ENCODE measurements at regions not wholly inside any gene's neighbourhood (a gene's known extent, or its start where the extent isn't known, plus 50 kb on each side); places are given as distances from the start of the nearest gene placed in this dataset.

DNA sequence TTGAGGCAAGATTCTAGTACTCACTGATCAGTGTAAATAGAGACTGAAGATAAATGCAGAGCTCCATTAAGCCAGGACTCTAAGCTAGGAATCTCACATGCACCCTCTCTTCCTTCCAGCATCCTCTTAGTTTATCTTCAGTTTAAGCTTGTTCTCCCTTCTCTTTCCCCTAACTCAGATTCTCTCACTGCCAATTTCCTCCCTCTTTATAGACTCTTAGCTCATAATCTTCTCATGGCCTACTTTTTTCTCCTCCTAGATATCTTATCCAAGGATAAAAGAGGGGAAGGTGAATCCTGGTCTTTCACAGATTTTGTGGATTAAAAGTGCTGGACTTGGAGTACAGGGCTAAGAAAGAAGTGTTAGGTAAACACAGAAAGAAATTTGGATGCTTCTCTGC is 108.9 kb upstream of the TENM3 start:
- Histone ChIP-seq H3K27ac (no peak overlapping the region), H3K27me3 (peaks cover 2 to 11% (median 4%) of the 10 kb centered on the region in 3 donors), H3K36me3 (no peaks in the 10 kb centered on the region), H3K4me1 (no peaks in the 10 kb centered on the region), H3K4me3 (no peak overlapping the region), H3K9me3 (no peaks in the 10 kb centered on the region)
- intact Hi-C loops (cut with DNase I; ENCODE audit: low total_unique reads) (no loop called here), in situ Hi-C loops (cut with MboI; ENCODE audit: low sequenced_read_pairs in 4 of 4) (no loop called here)
- TF ChIP-seq CTCF (IDR thresholded peaks at IDR 0.05 in 4 of 5, conservative IDR thresholded peaks at IDR 0.05 in 1 of 5) (no peak), POLR2A (IDR thresholded peaks at IDR 0.05) (no peak)
- DNase-seq (no peak), ATAC-seq (no peak)

DNA sequence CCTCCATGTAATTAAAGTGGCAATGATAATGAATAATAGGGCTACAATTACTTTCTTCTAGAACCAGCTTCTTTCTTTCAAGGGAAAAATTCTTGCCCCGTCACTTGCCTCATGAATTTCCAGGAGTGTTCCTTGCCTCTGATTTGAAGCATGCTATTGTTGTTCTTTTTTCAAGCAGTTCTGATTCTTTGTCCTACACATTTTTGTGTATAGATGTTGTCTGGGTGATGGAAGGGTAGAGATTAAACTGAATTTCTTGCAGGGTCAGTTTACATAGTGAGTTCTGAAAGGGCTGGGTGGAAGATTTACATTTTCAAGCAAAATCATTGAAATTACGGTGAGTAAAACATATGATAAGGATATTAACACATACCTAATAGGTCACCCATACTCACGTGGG is 107.0 kb upstream of the TENM3 start:
- DNase-seq (no peak), ATAC-seq (no peak)
- in situ Hi-C loops (cut with MboI; ENCODE audit: low sequenced_read_pairs in 4 of 4) (no loop called here), intact Hi-C loops (cut with DNase I; ENCODE audit: low total_unique reads) (no loop called here)
- no peak overlapping the region for H3K27ac ChIP-seq
- H3K4me3 ChIP-seq, result no peak overlapping the region
- H3K36me3 ChIP-seq, result no peaks in the 10 kb centered on the region
- TF ChIP-seq CTCF (IDR thresholded peaks at IDR 0.05 in 4 of 5, conservative IDR thresholded peaks at IDR 0.05 in 1 of 5), result no peak
- no peak for TF ChIP-seq POLR2A (IDR thresholded peaks at IDR 0.05)
- no peaks in the 10 kb centered on the region for H3K9me3 ChIP-seq
- H3K27me3 ChIP-seq, result peaks cover 6 to 23% (median 20%) of the 10 kb centered on the region in 3 donors
- no peaks in the 10 kb centered on the region for H3K4me1 ChIP-seq

DNA sequence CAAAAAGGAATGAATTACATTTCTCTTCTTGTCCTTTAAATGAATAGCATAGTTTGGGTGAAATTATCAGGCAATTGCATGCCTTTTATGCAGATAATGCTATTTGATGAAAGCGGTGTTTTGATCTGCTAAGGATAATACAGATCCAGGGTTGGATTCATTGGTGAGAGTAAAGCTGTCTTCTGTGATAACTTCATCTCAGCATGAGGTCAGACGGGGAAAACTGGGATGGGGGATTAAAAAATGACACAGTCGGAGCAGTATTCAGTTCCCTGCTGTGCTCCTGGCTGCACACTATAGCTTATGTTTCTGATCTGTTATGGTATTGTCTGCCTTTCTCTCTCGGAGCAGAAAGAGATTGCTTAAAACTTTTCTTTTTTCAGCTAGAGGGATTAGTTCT is 105.9 kb upstream of the TENM3 start:
- Histone ChIP-seq H3K9me3 (no peaks in the 10 kb centered on the region), H3K27me3 (peaks cover 16 to 33% (median 31%) of the 10 kb centered on the region in 3 donors), H3K27ac (no peak overlapping the region), H3K36me3 (no peaks in the 10 kb centered on the region), H3K4me3 (no peak overlapping the region), H3K4me1 (no peaks in the 10 kb centered on the region)
- intact Hi-C loops (cut with DNase I; ENCODE audit: low total_unique reads), result no loop called here
- DNase-seq, result no peak
- no peak for TF ChIP-seq POLR2A (IDR thresholded peaks at IDR 0.05)
- TF ChIP-seq CTCF (IDR thresholded peaks at IDR 0.05 in 4 of 5, conservative IDR thresholded peaks at IDR 0.05 in 1 of 5), result no peak
- in situ Hi-C loops (cut with MboI; ENCODE audit: low sequenced_read_pairs in 4 of 4), result no loop called here
- ATAC-seq, result no peak

GRCh38 chr4:182139491-182139890 is 103.7 kb upstream of the TENM3 start:
- H3K27ac ChIP-seq, result no peak overlapping the region
- DNase-seq (no peak), ATAC-seq (no peak)
- peaks cover 34 to 53% (median 51%) of the 10 kb centered on the region in 3 donors for H3K27me3 ChIP-seq
- no peak overlapping the region for H3K4me3 ChIP-seq
- H3K9me3 ChIP-seq, result no peaks in the 10 kb centered on the region
- in situ Hi-C loops (cut with MboI; ENCODE audit: low sequenced_read_pairs in 4 of 4) (no loop called here), intact Hi-C loops (cut with DNase I; ENCODE audit: low total_unique reads) (no loop called here)
- no peaks in the 10 kb centered on the region for H3K36me3 ChIP-seq
- TF ChIP-seq CTCF (IDR thresholded peaks at IDR 0.05 in 4 of 5, conservative IDR thresholded peaks at IDR 0.05 in 1 of 5) (no peak), POLR2A (IDR thresholded peaks at IDR 0.05) (no peak)
- peaks cover 0 to 9% of the 10 kb centered on the region in 2 donors for H3K4me1 ChIP-seq

DNA sequence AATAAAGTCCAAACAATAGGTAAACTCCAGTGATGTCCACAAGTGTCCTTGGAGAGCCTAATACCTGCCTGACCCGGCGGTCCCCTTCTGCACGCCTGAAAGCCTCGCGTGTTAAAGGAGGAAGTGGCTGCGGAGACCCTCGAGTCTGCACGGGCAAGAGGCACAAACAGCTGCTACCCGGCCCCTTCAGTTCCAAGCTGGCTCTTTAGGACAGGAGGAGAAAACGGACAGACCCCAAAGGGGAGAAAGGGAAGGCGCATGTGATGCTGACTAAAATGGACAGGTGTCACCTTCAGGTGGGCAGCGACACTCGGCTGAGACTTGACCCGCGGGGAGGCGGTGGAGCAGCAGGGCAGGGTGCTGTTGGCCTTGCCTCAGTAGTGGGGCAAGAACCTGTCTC is 102.7 kb upstream of the TENM3 start:
- H3K27me3 ChIP-seq, result peaks cover 42 to 61% (median 59%) of the 10 kb centered on the region in 3 donors
- H3K4me1 ChIP-seq, result peaks cover 0 to 13% of the 10 kb centered on the region in 2 donors
- H3K27ac ChIP-seq, result no peak overlapping the region
- H3K4me3 ChIP-seq, result no peak overlapping the region
- ATAC-seq (no peak), DNase-seq (no peak)
- H3K36me3 ChIP-seq, result no peaks in the 10 kb centered on the region
- in situ Hi-C loops (cut with MboI; ENCODE audit: low sequenced_read_pairs in 4 of 4) (no loop called here), intact Hi-C loops (cut with DNase I; ENCODE audit: low total_unique reads) (loop anchor here (5.0 kb wide), 2 partner anchors 47 to 67 kb away; no protein-coding TSS in a partner anchor)
- no peaks in the 10 kb centered on the region for H3K9me3 ChIP-seq
- TF ChIP-seq POLR2A (IDR thresholded peaks at IDR 0.05) (no peak), CTCF (IDR thresholded peaks at IDR 0.05 in 4 of 5, conservative IDR thresholded peaks at IDR 0.05 in 1 of 5) (no peak)

Data from gastrocnemius medialis (tissue), 4 donors.